NCI-H460 (cell line): ENCODE measurements at regions not wholly inside any gene's neighbourhood (a gene's known extent, or its start where the extent isn't known, plus 50 kb on each side); places are given as distances from the start of the nearest gene placed in this dataset.
A peak's percentile ranks its signal among the peaks of the same experiment; 100 is the strongest.
"Not testable (repeated sequence)": the region's sequence is repeated elsewhere in the genome, so short reads cannot be mapped to it uniquely, and the experiment has no call there.

ENCODE experiments used
- DNase-seq: peaks from one replicate; pipeline ENCODE4 v3.0.0-alpha.2; 2016; ENCODE audit warnings: low read depth; ENCODE audit errors: extremely low read depth

- not testable (repeated sequence) for DNase-seq
Measured at GRCh38 chr5:21484498-21484889, 1368.7 kb downstream of the CDH12 start.

- not testable (repeated sequence) for DNase-seq
Measured at GRCh38 chr5:21483790-21484497, 1369.2 kb downstream of the CDH12 start.

- not testable (repeated sequence) for DNase-seq
Measured at GRCh38 chr5:21482983-21483650, 1370.0 kb downstream of the CDH12 start.

DNA sequence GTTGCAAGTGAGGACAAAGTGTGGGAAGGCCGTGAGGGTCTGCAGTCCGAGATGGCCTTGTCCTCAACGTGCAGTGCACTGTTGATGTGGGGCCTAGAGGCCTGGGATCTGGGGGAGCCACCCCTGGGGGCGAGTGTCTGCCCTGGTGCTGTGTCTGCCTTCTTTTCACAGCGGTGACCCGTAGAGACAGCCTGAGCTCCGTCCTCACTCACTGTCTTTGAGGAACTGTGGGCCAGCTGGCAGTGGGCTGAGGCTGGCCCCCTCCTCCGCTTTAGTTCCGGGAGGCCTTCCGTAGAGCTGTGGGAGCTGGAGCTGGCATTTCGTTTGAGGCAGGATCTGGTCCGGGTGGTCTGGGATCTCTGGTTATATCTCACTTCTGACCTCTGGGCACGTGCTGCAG lies 1370.6 kb downstream of the CDH12 start:
- DNase-seq: not testable (repeated sequence)

GRCh38 chr5:21481320-21482270 lies 1371.5 kb downstream of the CDH12 start:
- DNase-seq: not testable (repeated sequence)

DNA sequence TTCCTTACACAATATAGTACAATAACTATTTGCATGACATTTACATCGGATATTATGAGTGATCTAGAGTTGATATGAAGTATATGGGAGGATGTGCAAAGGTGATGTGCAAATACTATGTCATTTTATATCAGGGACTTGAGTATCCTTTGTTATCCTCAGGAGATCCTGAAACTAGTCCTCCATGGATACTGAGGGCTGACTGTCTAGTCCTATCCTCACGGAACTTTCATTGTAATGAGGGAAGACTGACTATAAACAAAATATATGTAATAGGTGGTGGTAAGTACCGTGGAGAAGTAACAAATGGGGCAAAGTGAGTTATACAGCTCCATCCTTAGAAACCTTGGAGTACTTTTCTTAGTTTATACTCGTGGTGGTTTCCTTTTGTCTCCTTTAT lies 1373.1 kb downstream of the CDH12 start:
- DNase-seq: not testable (repeated sequence)

- not testable (repeated sequence) for DNase-seq
Measured at GRCh38 chr5:21473981-21474380, 1379.2 kb downstream of the CDH12 start.

DNA sequence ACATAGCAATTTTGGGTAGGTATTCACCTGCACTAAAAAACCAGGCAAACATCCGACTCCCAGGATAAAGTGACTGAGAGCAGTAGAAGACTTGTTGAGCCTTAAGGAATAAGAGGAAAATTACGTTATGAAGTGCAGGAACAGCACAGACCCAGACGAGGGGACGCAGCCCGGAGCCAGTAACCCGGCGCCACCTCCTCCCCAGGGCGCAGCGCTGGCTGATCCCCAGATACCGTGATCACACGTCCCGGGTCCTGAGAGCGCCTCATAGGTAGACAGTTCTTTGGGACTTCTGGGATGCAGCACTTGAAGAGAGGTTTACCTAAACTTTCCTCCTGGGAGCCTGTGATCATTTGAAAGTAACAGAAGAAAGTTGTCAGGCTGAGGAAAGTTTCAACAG lies 1379.7 kb downstream of the CDH12 start:
- DNase-seq: not testable (repeated sequence)

GRCh38 chr5:21471691-21472090 lies 1381.5 kb downstream of the CDH12 start:
- DNase-seq: not testable (repeated sequence)

DNA sequence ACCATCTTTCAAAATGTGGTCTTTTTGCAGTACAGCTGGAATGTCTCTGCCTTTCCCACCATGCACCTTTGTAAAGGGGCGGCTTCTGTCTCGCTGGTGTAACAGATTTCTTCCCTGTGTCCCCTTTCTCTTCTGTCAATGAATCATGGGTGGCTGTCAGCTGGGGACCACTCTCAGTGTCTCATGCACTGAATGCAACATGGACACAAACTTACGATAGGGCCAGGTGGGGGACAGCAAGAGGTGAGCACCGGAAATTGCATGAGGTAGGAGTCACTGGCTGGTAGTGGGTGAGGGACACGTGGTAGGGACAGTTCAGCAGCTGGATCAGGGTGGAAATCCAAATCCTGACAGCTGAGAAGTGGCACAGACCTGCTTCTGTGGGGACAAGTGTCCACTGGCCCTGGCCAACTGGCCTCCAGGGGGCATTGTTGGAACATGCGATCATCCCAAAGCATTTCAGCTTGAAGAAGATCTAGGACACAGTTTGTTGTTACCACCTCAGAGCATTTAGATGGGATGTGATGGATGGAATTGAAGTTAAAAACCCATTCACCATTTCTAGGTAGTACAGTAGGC lies 1383.5 kb downstream of the CDH12 start:
- DNase-seq: peak; percentile 19

DNA sequence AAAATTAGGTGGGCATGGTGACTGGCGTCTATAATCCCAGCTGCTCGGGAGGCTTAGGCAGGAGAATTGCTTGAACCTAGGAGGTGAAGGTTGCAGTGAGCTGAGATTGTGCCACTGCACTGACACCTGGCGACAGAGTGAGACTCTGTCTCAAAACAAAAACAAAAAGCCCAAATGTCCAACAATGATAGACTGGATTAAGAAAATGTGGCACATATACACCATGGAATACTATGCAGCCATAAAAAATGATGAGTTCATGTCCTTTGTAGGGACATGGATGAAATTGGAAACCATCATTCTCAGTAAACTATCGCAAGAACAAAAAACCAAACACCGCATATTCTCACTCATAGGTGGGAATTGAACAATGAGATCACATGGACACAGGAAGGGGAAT lies 1385.6 kb downstream of the CDH12 start:
- not testable (repeated sequence) for DNase-seq

DNA sequence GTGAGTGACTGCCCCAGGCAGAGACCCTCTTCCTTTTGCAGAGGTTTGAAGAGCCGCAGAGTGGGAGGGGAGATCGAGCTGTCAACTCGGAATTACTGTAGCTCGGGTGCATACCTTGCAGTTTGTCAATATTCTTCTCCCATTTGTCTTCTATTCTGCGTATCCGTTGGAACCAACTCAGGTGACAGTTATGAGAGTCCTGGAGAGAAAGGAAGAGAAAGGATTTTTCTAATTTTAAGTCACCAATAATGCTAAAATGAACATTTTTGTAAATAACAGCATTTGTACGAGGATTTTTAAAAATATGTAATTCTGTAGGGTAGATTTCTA lies 1393.4 kb downstream of the CDH12 start:
- DNase-seq: not testable (repeated sequence)

- DNase-seq: no peak
Measured at GRCh38 chr5:21452449-21452848, 1400.7 kb downstream of the CDH12 start.

DNA sequence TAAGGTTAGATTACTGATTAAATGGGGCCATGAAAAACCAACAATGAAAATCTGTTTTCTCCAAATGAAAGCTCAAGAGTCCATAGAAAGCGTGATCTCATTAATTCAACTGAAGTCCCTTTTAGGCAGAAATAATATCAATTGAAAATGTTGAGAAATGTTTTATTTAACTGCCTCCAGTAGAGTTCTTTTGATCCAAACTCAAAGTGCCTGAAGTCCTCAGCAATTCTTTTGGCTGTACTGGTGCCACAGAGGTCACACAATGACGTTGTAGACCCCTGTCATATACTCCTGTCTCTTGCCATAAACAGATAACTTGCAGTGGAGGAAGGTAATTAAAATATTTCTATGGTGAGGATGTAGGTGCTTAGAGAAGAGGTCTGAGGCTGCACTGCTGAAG lies 1420.5 kb downstream of the CDH12 start:
- no peak for DNase-seq

DNA sequence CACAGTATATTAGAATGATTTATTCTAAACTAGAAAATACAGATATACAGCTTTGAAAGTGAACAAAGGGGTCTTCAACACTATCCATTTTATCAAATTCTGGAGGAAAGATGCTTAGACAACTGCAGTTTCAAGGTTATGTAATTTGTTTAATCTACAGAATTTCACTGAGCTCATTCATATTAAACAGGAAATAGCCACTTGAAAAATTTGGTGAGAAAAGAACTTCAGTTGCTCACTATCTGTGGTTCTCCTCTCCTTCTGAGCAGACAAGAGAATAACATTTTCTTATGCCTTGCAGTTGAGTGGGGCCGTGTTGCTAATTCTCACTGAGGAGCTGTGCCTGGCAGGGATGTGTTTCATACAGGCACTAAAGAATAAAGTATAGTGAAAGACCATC lies 1428.2 kb downstream of the CDH12 start:
- no peak for DNase-seq

GRCh38 chr5:21419383-21419782 lies 1431.4 kb upstream of the CDH18 start:
- no peak for DNase-seq

GRCh38 chr5:21402089-21402488 lies 1414.1 kb upstream of the CDH18 start:
- DNase-seq: not testable (repeated sequence)

- no peak for DNase-seq
Measured at GRCh38 chr5:21398511-21398910, 1410.5 kb upstream of the CDH18 start.

DNA sequence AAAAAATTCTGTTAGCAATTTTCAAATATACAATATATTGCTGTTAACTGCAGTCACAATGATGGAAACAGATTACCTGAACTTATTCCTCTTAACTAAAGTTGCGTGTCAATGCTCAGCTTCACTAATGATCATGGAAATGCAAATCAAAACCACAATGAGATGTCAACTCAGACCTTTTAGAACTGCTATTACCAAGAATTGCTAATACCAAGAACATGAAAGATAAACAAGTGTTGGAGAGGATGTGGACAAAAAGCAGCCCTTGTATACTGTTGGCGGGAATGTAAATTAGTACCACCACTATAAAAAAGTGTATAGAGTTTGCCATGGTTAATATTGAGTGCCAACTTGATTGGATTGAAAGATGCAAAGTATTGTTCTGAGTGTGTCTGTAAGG lies 1409.7 kb upstream of the CDH18 start:
- DNase-seq: no peak

GRCh38 chr5:21391506-21391905 lies 1403.5 kb upstream of the CDH18 start:
- DNase-seq: no peak

- DNase-seq: not testable (repeated sequence)
Measured at GRCh38 chr5:21360754-21361153, 1372.8 kb upstream of the CDH18 start.
